ENCODE measurements at regions not wholly inside any gene's neighbourhood (a gene's known extent, or its start where the extent isn't known, plus 50 kb on each side); places are given as distances from the start of the nearest gene placed in this dataset.

DNA sequence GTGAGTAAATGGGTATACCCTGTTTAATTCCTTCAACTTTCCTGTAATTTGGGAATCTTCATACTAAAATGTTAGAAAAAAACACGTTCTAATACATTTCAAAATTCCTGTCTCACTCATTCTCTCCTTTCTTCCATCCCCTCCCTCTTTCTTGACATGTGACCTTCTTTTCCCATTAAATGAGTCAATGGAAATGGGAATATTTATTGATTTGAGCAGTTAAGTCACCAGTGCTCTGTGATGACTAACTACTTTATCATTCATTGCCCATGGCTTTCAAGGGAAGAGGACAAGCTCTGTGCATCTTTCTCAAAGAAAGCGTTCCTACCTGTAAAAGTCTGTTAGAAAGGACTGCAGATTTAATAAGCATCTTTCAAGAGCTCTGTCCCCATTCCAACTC is 144.4 kb upstream of the MAP3K1 start:
- no peaks in the 10 kb centered on the region for H3K36me3 ChIP-seq (ENCODE audit: control insufficient read depth, insufficient read depth, low read length)
- H3K27me3 ChIP-seq (ENCODE audit: control insufficient read depth in 2 of 2, insufficient read depth in 2 of 2, low read length in 2 of 2), result peaks cover 4 to 14% of the 10 kb centered on the region in 2 experiments; a peak in 3 of 5 replicates
- no peak for ATAC-seq
- no peak overlapping the region for H2AFZ ChIP-seq (ENCODE audit: low read depth, low read length)
- no peaks in the 10 kb centered on the region for H3K9me3 ChIP-seq (replicated peaks; ENCODE audit: control insufficient read depth, insufficient read depth, low read depth, low read length)
- ChIA-PET POLR2A (no interaction called here), CTCF (ENCODE audit: low intra/inter-chr PET ratio) (no interaction called here)
- no peak overlapping the region for H3K27ac ChIP-seq (ENCODE audit: extremely low read depth, low read depth, low read length)
- intact Hi-C loops (cut with micrococcal nuclease), result no loop called here
- BruUV-seq (replicated peaks), result no TSS peak
- H3K79me2 ChIP-seq (ENCODE audit: control insufficient read depth, insufficient read depth, low read length), result no peaks in the 10 kb centered on the region
- no peak overlapping the region for H3K4me3 ChIP-seq
- in situ Hi-C loops (cut with MboI), result no loop called here
- TF ChIP-seq RBM15 (IDR thresholded peaks at IDR 0.05; ENCODE audit: insufficient read depth, low read length), result no peak
- no peak for TF ChIP-seq SP1 (CRISPR knock-in tag; IDR thresholded peaks at IDR 0.05)
- TF ChIP-seq, protein P1, sequence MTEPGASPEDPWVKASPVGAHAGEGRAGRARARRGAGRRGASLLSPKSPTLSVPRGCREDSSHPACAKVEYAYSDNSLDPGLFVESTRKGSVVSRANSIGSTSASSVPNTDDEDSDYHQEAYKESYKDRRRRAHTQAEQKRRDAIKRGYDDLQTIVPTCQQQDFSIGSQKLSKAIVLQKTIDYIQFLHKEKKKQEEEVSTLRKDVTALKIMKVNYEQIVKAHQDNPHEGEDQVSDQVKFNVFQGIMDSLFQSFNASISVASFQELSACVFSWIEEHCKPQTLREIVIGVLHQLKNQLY (CRISPR knock-in tag; conservative IDR thresholded peaks at IDR 0.05), result no peak
- TF ChIP-seq, protein P2, sequence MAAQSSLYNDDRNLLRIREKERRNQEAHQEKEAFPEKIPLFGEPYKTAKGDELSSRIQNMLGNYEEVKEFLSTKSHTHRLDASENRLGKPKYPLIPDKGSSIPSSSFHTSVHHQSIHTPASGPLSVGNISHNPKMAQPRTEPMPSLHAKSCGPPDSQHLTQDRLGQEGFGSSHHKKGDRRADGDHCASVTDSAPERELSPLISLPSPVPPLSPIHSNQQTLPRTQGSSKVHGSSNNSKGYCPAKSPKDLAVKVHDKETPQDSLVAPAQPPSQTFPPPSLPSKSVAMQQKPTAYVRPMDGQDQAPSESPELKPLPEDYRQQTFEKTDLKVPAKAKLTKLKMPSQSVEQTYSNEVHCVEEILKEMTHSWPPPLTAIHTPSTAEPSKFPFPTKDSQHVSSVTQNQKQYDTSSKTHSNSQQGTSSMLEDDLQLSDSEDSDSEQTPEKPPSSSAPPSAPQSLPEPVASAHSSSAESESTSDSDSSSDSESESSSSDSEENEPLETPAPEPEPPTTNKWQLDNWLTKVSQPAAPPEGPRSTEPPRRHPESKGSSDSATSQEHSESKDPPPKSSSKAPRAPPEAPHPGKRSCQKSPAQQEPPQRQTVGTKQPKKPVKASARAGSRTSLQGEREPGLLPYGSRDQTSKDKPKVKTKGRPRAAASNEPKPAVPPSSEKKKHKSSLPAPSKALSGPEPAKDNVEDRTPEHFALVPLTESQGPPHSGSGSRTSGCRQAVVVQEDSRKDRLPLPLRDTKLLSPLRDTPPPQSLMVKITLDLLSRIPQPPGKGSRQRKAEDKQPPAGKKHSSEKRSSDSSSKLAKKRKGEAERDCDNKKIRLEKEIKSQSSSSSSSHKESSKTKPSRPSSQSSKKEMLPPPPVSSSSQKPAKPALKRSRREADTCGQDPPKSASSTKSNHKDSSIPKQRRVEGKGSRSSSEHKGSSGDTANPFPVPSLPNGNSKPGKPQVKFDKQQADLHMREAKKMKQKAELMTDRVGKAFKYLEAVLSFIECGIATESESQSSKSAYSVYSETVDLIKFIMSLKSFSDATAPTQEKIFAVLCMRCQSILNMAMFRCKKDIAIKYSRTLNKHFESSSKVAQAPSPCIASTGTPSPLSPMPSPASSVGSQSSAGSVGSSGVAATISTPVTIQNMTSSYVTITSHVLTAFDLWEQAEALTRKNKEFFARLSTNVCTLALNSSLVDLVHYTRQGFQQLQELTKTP (IDR thresholded peaks at IDR 0.05; ENCODE audit: low read depth in 1 of 2, partially characterized antibody in 2 of 2), result no peak
- TF ChIP-seq GABPA (tag; conservative IDR thresholded peaks at IDR 0.05; ENCODE audit: low read depth), result no peak
- TF ChIP-seq ATF7 (IDR thresholded peaks at IDR 0.05), result no peak
- no peak for TF ChIP-seq KDM2B (CRISPR knock-in tag; IDR thresholded peaks at IDR 0.05)
- TF ChIP-seq, protein P3, sequence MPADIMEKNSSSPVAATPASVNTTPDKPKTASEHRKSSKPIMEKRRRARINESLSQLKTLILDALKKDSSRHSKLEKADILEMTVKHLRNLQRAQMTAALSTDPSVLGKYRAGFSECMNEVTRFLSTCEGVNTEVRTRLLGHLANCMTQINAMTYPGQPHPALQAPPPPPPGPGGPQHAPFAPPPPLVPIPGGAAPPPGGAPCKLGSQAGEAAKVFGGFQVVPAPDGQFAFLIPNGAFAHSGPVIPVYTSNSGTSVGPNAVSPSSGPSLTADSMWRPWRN (IDR thresholded peaks at IDR 0.05; ENCODE audit: low read depth), result no peak
- TF ChIP-seq IRF2 (CRISPR knock-in tag; IDR thresholded peaks at IDR 0.05), result no peak
- no peak for TF ChIP-seq ZNF12 (CRISPR knock-in tag; IDR thresholded peaks at IDR 0.05)
- TF ChIP-seq ZNF717 (CRISPR knock-in tag; IDR thresholded peaks at IDR 0.05), result no peak
- no peak for TF ChIP-seq ZNF134 (CRISPR knock-in tag; conservative IDR thresholded peaks at IDR 0.05)
- TF ChIP-seq, protein P4, sequence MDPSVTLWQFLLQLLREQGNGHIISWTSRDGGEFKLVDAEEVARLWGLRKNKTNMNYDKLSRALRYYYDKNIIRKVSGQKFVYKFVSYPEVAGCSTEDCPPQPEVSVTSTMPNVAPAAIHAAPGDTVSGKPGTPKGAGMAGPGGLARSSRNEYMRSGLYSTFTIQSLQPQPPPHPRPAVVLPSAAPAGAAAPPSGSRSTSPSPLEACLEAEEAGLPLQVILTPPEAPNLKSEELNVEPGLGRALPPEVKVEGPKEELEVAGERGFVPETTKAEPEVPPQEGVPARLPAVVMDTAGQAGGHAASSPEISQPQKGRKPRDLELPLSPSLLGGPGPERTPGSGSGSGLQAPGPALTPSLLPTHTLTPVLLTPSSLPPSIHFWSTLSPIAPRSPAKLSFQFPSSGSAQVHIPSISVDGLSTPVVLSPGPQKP (CRISPR knock-in tag; IDR thresholded peaks at IDR 0.05), result no peak
- TF ChIP-seq NFIC (IDR thresholded peaks at IDR 0.05), result no peak
- TF ChIP-seq HMG20B (CRISPR knock-in tag; IDR thresholded peaks at IDR 0.05), result no peak
- TF ChIP-seq NFYB (IDR thresholded peaks at IDR 0.05; ENCODE audit: extremely low read depth, insufficient read length), result no peak
- no peak for DNase-seq (ENCODE audit: extremely low read depth in 1 of 4, low spot score in 3 of 4)
- no peak for FAIRE-seq
- no peak overlapping the region for H3K4me2 ChIP-seq (ENCODE audit: insufficient read depth, low read length)
- no peak overlapping the region for H3K9ac ChIP-seq (ENCODE audit: insufficient read depth in 1 of 2, low read depth in 2 of 2, low read length in 2 of 2)
- 7% methylated on average over 2 of the region's 2 CpGs for WGBS (ENCODE audit: insufficient coverage, low coverage, missing lambda C conversion rate)
- no peaks in the 10 kb centered on the region for H4K20me1 ChIP-seq (replicated peaks; ENCODE audit: control insufficient read depth, insufficient read depth, low read length)
- no peaks in the 10 kb centered on the region for H3K4me1 ChIP-seq (replicated peaks in 1 of 2; ENCODE audit: control insufficient read depth in 2 of 2, insufficient read depth in 2 of 2, low read length in 2 of 2)
- no peaks in the 10 kb centered on the region for H3K9me1 ChIP-seq (ENCODE audit: control insufficient read depth, insufficient read depth, low read length)

All from K562 (cell line).